GM21528 (cell line): ENCODE measurements at regions not wholly inside any gene's neighbourhood (a gene's known extent, or its start where the extent isn't known, plus 50 kb on each side); places are given as distances from the start of the nearest gene placed in this dataset.

ENCODE experiments used
- ATAC-seq: cut with Tn5 transposase; IDR thresholded peaks from one replicate; pipeline ENCODE4 v1.9.1; 2021; ENCODE audit warnings: mild to moderate bottlenecking, moderate library complexity; ENCODE audit not compliant: unreplicated experiment, low FRiP score

GRCh38 chr1:81135524-81135923 lies 665.2 kb upstream of the ADGRL2 start:
- ATAC-seq: no peak

- ATAC-seq: no peak
Measured at GRCh38 chr1:81129776-81130175, 671.0 kb upstream of the ADGRL2 start.

- no peak for ATAC-seq
Measured at GRCh38 chr1:81129366-81129765, 671.4 kb upstream of the ADGRL2 start.

GRCh38 chr1:81128079-81128478 lies 672.7 kb upstream of the ADGRL2 start:
- no peak for ATAC-seq

- no peak for ATAC-seq
Measured at GRCh38 chr1:81126989-81127581, 673.6 kb upstream of the ADGRL2 start.

GRCh38 chr1:81125672-81126071 lies 675.1 kb upstream of the ADGRL2 start:
- ATAC-seq: no peak

GRCh38 chr1:81121306-81121705 lies 679.4 kb upstream of the ADGRL2 start:
- no peak for ATAC-seq

GRCh38 chr1:81119319-81119718 lies 681.4 kb upstream of the ADGRL2 start:
- no peak for ATAC-seq

GRCh38 chr1:81118550-81118949 lies 682.2 kb upstream of the ADGRL2 start:
- ATAC-seq: no peak

GRCh38 chr1:81115422-81115821 lies 685.3 kb upstream of the ADGRL2 start:
- no peak for ATAC-seq

GRCh38 chr1:81114191-81114590 lies 686.5 kb upstream of the ADGRL2 start:
- ATAC-seq: no peak

- ATAC-seq: no peak
Measured at GRCh38 chr1:81113688-81114087, 687.0 kb upstream of the ADGRL2 start.

GRCh38 chr1:81111818-81112217 lies 688.9 kb upstream of the ADGRL2 start:
- ATAC-seq: no peak

GRCh38 chr1:81109038-81109437 lies 691.7 kb upstream of the ADGRL2 start:
- ATAC-seq: no peak

- ATAC-seq: no peak
Measured at GRCh38 chr1:81097860-81098259, 702.9 kb upstream of the ADGRL2 start.

GRCh38 chr1:81073580-81073979 lies 727.2 kb upstream of the ADGRL2 start:
- ATAC-seq: no peak

GRCh38 chr1:81071969-81072753 lies 728.6 kb upstream of the ADGRL2 start:
- ATAC-seq: no peak

GRCh38 chr1:81071072-81071858 lies 729.5 kb upstream of the ADGRL2 start:
- no peak for ATAC-seq

- ATAC-seq: no peak
Measured at GRCh38 chr1:81069856-81070255, 730.9 kb upstream of the ADGRL2 start.

GRCh38 chr1:81068726-81069125 lies 732.0 kb upstream of the ADGRL2 start:
- no peak for ATAC-seq

GRCh38 chr1:81053826-81054225 lies 746.9 kb upstream of the ADGRL2 start:
- ATAC-seq: no peak
